Hematopoietic multipotent progenitor cell treated with erythropoietin and hydrocortisone succinate and interleukin-3 and kit ligand, for 6 days (in vitro differentiated cells): ENCODE measurements at regions not wholly inside any gene's neighbourhood (a gene's known extent, or its start where the extent isn't known, plus 50 kb on each side); places are given as distances from the start of the nearest gene placed in this dataset.

Experiments
- DNase-seq: peaks from one replicate; pipeline ENCODE4 v3.0.0-alpha.2; 2015

DNA sequence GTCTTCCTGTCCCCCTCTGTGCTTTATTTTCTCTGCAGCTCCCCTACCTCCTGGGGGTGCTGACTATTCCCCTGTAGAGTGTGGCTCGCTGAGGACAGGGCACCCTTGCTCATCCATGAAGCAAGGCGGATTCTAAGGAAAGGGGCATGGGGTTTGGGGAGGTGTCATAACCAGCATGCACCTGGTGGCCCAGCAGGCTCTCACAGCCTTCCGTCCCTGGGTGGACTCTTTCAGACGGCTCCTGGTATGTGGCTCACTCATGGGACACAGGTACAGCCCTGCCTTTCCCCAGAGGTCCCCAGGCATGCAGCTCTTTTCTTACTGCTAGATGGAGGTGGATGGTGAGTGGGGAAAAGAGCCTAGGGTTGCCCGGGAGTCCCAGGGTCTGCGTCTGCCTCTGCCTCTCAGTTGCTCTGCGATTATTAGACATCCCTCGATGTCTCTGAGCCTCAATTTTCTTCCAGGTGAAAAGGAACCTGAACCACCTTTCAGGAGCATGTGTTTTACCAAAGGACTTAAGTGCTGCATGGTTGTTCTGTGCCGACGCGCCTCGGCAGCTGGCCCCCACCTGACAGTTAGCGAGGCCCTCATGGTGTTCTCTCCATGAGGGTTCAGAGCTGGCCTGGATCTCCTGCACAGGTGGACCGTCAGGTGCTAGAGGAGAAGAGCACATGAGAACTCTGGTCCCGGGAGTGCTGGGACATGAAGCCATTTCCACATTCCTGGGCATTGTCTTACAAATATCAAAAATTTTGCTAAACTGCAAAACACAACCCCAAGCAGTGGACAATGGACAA, 172.5 kb upstream of the SHH start:
- DNase-seq, result no peak

DNA sequence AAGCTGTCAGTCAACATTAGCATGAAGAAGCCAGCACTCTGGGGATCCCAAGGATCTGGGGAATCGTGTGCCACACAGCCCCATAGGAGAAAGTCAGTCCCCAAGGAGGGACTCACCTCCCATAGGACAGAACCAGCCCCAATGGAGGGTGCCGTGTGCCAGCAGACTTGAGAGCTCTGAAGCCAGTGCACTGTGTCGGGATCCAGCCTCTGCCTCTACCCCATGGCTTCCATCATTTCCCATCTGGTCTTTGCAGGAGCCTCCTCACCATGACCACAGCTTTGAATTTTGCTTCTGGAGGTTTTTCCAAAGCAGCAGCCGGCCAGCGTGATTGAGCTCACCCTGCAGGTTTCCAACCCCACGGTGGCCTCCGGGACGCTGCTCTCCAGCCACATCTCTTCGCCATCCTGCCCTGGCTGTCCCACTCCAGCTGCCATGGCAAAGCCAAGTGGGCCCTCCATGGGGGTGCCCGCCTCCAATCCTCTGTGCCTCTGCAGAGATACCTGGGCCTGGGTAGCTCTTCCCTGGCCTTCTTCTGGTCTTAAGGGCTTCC, 171.8 kb upstream of the SHH start:
- DNase-seq, result no peak

DNA sequence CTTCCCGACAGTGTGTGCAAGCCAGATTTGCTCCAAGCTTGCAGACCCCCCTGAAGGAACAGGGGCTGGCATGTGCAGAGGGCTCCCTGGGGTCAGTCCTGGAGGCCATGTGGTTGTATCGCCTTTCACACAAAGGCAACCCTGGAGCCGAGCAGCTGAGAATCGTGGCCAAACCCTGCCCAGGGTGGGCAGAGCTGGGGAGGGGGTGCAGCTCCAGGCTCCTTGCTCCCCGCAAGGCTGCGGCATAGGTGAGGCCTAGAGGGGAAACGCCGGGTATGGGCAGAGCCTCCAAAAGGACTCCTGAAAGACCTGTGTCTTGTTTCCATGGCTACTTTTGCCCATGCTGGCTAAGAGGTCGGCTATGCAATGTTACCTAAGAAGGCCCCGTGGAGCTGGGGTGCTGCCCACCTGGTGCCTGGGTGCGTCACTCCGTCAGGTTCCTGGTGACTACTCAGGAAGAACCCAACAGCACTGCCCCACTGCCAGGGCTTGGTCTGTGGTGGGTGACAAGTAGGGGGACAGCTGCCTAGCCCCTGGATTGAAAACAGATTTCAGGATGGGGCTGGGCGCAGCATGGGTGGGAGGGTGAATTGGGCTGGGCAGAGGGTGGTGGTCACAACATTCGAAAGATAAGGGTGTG, 171.0 kb upstream of the SHH start:
- DNase-seq, result no peak

DNA sequence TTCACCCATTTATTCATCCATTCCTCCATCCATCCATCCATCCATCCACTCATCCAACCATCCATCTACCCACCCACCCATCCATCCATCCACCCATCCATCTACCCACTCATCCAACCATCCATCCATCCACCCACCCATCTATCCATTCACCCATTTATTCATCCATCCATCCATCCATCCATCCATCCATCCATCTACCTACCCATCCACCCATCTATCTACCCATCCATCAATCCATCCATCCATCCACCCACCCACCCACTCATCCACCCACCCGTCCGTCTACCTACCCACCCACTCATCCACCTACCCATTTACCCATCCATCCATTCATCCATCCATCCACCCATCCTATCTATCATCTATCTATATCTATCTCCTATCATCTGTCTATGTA, 169.4 kb upstream of the SHH start:
- DNase-seq, result no peak

DNA sequence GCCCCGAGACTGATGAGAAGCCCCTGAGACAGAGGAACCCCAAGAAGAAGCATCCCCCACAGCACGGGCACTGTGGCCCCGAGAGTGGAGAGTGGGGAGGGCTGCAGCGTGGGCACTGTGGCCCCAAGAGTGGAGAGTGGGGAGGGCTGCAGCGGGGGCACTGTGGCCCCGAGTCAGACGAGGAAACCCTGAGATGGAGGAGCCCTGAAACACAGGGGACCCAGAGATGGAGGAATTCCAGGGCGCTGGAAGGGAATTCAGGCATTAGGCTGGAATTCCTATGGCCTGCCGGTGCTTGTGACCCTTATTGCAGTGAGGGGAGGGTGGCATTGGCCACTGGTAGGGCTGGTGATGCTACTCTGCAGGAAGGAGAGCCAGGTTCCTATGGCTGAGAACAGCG, 168.6 kb upstream of the SHH start:
- no peak for DNase-seq

DNA sequence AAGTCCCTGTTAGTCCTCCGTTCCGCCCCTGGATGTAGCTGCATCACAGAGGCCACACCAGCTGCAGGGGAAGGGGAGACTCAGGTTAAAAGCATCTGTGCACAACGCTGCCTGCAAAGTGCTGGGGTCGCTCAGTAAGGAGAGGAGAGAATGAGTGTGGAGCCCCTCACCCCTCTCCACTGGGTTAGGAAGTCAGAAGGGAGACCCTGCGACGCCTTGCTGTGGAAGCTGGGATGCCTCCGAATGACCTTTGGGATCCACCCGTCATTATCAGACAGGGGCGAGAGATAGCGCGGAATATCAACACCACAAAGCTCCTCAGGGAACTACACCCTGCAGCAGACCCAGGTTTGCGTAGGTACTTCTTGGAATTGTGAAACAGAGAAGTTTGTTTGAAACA, 167.7 kb upstream of the SHH start:
- no peak for DNase-seq

DNA sequence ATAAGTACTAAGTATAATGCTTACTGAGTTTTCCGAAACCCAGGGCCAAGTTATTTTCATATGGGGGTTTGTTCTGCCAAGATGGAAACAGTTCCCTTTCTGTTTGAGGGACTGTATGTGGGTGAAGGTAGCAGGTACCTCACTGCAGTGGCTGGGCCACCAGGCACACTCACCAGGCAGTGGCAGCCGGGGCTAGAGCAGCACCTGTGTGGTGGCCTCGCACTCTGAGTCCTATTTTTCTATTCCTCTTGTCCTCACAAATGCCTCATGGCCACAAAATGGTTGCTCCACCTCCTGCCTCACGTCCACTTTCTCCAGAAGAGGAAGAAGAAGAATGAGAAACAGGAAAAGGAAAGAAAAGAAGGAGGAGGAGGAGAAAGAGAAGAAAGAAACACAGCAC, 167.3 kb upstream of the SHH start:
- DNase-seq, result no peak

DNA sequence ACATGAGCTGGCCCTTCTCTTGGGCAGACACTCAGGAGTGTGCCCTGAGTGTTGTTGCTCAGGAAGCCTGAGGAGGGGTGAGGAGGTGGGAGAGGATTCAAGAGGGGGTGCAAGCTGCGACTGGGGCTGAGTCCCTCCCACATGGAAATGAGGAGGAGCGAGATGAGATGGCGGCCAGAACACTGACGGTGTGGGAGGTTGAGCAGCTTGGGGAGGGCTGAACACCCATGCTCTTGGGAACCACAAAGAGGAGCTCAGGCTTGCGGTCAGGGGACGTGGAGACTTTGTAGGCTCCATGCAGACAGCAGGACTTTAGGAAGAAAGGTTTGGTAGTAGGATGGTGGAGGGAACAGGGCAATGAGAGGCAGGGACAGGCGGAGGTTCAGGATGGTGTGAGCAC, 163.2 kb upstream of the SHH start:
- no peak for DNase-seq

DNA sequence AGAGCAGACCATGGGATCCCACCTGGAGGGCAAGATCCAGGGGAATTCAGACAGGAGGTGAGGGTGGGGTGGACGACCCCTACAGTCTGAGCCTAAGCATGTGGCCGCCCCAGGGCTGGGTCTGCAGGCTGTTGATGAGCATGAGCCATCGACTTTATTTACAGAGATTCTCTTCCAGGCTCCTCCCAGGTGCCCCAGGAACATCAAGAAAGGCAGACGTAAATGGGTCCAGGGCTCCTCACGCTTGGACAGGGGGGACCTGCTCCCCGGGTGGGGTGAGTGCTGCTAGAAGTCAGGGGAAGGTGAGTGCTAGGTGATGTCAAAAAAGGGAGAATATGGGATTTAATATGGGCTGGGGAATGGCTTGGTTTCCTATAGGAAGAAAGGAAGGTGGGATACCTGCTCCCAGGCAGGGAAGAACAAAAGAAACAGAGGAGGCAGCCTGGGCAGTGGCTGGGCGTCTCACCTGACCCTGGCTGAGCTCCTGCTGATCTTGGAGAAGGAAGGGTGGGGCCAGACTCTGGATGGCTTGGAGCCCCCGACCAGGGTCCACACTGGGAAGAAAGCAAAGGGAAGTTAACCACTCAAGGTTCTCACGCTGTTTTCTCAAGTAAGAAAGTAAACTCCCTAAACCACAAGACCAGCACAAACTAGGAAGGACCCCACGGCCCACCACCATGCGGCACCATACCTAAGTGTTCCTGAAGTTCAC, 162.1 kb upstream of the SHH start:
- DNase-seq, result no peak

DNA sequence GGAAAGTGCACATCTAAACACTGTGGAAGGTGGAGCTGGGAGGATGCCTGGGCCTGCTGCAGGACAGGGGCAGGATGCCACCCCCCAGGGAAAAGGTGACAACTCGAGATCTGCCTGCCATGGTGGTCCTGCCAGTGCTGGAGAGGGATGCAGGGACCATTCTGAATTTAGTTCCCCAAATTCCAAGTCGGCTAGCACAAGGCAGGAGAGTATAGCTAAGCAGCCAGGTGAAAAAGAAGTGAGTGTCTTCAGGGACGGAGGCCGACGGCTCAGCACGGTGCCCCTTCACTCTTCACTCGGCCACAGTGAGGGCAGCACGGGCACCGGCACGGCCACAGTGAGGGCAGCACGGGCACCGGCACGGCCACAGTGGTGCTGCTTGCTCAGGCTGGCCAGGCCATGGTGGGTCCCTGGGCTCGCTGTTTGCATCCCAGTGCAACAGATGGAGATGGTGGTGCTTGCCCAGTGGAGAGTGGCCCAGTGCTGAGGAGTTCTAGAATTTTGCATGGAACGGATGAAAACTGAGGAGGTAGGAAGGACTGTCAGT, 161.3 kb upstream of the SHH start:
- no peak for DNase-seq

DNA sequence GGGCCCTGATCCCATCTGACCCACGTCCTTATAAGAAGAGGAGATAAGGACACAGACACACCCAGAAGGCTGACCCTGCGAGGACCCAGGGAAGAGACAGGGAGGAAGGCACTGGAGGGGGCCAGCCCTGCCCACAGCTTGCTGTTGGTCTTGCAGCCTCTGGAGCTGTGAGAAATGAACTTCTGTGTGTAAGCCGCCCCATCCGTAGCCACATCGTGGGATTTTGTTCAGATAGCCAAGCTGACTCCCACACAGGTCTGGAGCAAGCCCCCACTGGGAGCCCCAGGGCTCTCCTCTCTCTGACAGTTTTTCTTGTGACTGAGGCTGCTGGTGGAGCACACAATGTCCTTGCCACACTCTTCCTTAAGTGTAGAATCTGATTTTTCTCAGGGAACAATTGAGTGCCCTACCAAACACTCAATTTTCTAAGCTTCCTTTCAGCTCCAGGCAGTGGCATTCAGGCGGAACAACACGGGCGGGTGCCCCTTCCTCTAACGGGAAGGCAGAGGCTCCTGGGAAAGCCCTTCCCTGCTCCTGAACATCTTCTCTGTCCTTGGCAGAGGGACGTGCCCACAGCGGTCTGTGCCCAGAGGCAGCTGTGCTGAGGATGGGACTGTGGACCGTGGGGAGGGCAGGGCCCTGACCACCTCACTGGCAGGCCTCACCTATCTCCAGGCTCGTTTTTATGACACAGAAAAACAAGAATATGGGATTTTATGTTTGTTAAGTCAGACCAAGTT, 160.6 kb upstream of the SHH start:
- DNase-seq, result no peak

DNA sequence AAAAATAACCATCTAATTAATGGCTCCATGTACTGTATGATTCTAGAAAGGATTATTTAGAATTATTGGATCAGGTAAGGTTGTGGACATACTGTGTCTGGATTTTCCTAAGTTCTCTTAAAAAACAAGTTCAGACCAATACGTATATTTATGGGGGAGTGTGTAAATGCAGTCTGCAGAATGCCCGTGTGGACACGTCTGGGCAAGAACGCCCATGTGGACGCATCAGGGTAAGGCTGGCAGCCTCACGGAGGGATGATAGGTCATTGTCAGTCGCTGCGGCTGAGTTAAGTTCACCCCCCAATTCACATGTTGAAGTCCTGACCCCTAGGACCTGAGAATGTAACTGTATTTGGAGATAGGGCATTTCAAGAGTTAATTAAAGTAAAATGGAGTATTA, 160.0 kb upstream of the SHH start:
- no peak for DNase-seq

DNA sequence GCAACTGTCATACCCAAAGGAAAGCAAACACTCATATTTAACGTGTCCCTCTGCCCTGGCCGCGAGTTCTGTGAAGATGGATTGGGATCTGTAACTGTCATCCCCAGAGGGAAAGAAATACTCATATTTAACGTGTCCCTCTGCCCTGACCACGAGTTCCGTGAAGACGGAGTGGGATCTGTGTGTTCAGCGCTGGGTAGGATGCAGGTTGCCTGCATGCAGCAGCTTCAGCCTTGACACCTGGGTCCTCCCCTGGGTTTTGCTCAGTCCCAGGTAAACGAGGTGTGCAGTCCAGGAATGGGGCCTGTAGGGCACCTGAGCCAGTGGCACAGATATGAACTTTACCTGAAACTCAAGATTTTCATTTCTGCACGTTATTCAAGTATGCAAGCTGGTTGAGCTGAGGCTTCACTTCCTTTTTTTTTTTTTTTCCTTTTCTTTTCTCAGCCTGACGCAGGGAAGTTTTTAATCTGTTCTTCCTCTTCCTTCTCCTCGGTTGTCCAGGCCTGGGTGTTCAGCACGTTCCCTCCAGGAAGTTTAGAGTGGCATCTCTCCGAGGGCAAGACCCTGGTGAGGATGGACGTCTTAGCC, 159.0 kb upstream of the SHH start:
- no peak for DNase-seq

DNA sequence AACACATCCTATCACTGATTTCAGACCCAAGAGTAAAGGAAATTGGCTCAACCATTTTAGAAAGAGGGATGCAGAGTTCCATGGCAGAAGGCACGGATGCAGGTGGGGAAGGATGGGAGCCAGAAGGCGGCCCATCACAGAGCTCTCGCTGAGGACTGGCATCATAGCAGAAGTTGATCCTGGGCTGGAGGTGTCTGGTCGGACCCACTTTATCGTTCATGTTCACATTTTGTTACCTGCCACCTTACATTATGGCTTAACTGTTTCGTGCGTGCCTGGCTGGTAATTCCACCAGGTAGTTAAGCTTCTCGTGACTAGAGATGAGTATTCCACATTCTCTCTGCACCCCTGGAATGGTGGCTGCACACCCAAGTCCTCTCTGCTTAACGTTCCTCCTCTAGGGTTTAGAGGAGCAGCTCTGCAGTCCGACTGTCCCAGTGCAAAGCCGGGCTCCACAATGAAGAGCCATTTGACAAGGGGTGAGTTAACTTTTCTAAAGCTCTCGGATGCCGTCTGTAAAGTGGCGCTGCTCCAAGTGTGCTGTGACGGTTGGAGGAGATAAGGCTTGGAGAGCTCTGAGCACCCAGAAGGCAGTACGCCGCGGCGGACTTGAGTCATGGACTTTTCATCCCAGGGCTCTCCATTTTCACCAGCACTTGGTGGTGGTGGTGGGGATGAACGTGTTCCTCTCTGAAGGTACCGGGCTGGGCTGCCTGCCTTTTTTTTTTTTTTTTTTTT, 157.1 kb upstream of the SHH start:
- no peak for DNase-seq

DNA sequence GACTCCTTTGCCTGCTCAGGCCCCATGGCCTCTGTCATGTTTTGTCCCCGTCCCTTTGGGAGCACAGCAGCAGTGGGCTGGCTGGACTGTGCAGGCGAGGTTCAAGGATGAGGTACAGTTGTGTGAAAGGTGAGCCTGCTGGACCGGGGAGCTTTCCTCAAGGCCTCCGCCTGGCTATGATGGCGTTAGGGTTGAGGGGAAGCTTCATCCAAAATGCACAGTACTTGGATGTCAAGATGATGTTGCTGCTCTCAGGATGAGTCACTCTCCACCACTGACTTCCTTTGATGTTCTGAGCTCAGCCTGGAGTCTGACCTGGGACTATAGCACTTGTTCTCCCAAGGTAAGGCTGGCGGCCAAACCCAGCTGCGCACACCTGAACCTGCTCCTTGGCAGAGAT, 152.7 kb upstream of the SHH start:
- DNase-seq, result no peak

DNA sequence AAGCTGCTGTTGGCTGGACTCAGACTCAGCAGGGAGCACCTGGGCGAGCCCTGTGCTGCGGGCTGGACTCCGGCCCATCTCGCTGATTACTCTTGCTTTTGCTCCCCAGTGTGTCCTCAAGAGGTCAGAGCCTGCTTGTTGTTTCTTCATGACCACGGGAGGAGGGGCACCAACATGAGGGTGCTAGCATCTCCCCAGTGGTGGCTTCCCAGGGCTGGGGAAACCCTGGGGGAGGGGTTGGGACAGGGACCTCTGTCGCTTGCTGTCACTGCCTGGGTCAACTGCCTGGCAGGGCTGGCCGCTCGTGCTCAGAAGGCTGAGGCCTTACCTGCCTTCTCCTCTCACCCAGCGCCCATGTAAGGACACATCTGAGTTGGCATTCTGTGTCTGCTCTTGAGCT, 152.3 kb upstream of the SHH start:
- no peak for DNase-seq

DNA sequence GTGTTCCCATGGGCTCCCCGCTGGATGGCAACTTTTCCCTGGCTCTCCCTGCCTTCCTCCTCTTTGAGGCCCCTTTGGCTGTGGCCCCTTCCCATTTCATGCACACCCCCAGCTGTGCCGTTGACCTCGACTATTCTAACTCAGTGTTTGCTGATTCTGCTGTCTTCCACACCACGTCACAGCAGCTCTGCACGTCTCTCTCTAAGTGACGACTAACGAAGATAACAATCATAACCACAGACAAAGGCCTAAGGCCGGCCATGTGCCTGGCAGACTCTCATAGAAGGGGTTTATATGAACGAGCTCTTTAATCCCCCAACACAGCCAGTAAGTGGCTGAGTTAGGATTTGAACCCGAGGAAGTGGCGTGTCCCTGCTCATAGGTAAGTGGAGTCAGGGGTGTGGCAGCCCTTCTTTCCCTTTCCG, 151.5 kb upstream of the SHH start:
- DNase-seq, result peak; percentile 1

DNA sequence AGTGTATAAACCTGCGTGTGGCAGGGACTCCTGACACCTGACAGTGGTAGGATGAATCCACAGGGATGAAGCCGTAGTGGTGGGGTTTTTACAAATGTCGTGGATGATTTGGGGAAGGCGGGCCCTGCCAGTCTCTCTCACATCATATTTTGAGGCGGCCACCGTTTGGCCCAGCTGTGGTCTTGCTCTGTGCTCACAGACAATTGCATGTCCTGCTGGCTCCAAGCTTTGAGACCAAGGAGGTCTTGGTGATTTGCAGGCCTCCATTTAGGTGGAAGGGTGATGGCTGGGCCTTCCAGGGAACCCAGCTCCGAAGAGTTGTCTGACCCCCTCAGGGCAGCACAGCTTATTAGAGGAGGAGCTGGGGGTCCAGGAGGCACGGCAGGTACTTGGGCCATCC, 151.1 kb upstream of the SHH start:
- DNase-seq, result no peak

DNA sequence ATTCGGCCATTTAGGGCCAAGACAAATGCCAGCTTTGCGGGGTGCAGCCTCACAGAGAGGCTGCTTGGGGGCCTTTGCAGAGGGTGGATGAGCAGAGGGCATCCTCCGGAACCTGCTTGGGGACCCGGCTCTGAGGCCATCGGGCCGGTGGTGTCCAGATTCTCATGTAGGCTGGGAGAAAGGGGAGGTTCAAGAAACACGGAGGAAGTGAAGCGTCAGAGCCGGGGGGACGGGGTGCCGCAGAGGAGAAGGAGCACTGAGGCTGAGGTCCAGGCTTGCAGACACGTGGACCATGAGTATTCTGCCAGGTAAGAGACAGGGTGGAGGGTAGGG, 150.7 kb upstream of the SHH start:
- no peak for DNase-seq

DNA sequence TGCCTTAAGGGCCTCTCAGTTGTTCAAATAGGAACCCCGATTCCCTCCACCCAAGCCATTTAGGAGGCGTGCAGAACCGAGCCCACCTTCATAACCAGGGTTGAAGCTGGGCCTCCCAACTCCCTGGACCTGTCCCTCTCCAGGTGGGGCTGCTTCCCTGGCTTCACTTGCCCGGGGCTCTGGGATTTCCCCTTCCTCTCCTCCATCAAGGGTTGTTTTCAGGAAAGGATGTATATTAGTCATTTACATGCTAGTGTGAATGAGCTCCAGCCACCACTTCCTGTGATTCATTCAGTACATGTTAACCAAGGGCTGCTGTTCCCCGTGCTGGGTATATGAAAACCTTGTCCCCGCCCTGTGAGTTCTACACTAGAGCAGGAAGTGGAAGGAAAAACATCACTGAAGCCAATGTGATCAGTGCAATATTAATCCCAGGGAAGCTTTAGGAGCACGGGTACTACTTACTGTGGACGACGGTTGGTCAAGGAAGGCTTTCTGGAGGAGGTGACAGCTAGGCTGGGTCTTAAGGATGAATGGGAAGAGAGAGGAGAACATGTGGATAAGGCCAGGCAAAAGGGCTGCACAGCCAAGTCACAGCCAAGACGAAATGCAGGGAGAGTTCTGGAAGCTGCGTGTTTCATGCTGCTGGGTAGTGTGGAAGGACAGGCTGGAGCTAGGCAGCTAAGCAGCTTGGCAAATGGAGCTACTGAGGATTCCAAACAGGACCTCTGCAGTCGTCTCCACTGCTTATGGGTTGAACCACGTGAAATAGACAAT, 150.1 kb upstream of the SHH start:
- DNase-seq, result no peak
